ENCODE measurements at regions not wholly inside any gene's neighbourhood (a gene's known extent, or its start where the extent isn't known, plus 50 kb on each side); places are given as distances from the start of the nearest gene placed in this dataset.
"Not testable (repeated sequence)": the region's sequence is repeated elsewhere in the genome, so short reads cannot be mapped to it uniquely, and the experiment has no call there.

GRCh38 chr7:149963985-149964384 lies 90.2 kb downstream of the ATP6V0E2 start:
- not testable (repeated sequence) for TF ChIP-seq CTCF (IDR thresholded peaks at IDR 0.05; ENCODE audit: insufficient read depth, low read length); POLR2AphosphoS5 (IDR thresholded peaks at IDR 0.05; ENCODE audit: low read depth)

All from HL-60 (cell line).